Heart left ventricle (tissue), 13 donors: ENCODE measurements at regions not wholly inside any gene's neighbourhood (a gene's known extent, or its start where the extent isn't known, plus 50 kb on each side); places are given as distances from the start of the nearest gene placed in this dataset.

ENCODE experiments used
- CTCF ChIP-seq, 12 donors: fragments of 200-600 bp; sonication (generic) in 4 of 12; IDR thresholded peaks; one replicate each; pipeline versions ENCODE4 v1.5.0 to v1.8.0; 2018 to 2022; ENCODE audit warnings: antibody characterized with exemption in 12 of 12, mild to moderate bottlenecking in 5 of 12
- POLR2A ChIP-seq, 2 donors: fragments of 450-650 bp; IDR thresholded peaks; one replicate each; pipeline ENCODE4 v1.6.1; 2017; ENCODE audit warnings: antibody characterized with exemption in 2 of 2, mild to moderate bottlenecking in 2 of 2, moderate library complexity in 2 of 2
- donor health status: ischemic (EF 13 %, LVEDD 7.1; RV severe dilation, severe dysfunction).
- donor health status: DM: no; HTN: yes; CAD: no.
- donor health status: DM: no; HTN: no; CAD: no.
- donor health status: ischemic (EF 25% LVEDD 6.9; RV normal size, moderate dysfunction).
- donor health status: ischemic (EF 25% LVEDD 5.7; RV mildly dilated, moderate dysfunction).
- donor health status: ischemic (EF 35%, LVEDD 5.7; RV mildly dilated, moderate dysfunction).
- donor health status: nonischemic (EF 11% LVEDD 7.7; RV severe dilation, severe dysfunction).
- donor health status: DM: yes; HTN: yes; CAD: no.
- donor health status: PGD.
- donor health status: ischemic (EF 29% LVEDD 5.4; RV normal size, mild dysfunction).
- donor health status: nonischemic (EF 23%, LVEDD 6.1; RV moderate dilation, normal function).

DNA sequence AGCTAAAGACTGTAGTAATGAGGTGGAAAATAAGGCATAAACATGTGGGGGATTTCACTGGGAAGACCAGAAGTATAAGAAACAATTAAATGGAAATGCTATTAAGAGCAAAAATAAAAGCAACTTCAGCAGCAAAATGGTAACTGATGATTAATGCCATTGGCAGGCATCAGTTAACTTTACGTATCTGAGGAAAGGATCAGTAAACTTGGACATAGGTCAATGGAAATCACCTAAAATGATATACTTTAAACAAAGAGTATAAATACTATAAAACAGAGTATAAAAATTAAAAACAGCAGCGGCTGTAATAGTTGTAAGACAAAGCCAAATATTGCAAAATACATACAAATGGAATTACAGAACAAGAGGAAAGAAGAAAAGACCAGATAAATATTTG is 992.1 kb downstream of the DNAH5 start:
- TF ChIP-seq CTCF (IDR thresholded peaks at IDR 0.05) (no peak), POLR2A (IDR thresholded peaks at IDR 0.05) (no peak)
